MCF 10A (cell line): ENCODE measurements at regions not wholly inside any gene's neighbourhood (a gene's known extent, or its start where the extent isn't known, plus 50 kb on each side); places are given as distances from the start of the nearest gene placed in this dataset.

ENCODE experiments used
- BruUV-seq: library from RNA; stranded (reverse); fragments of 400-500 nt; replicated peaks from 2 replicates; lab custom pipeline; 2021; lab: Mats Ljungman, UMichigan
- CTCF ChIA-PET: fragments of 300-600 bp; sonication (Branson Sonifier 250); formaldehyde crosslinking; extraction: SDS; loops from one replicate; lab custom pipeline; 2021; ENCODE audit warnings: antibody characterized with exemption, inconsistent platforms; lab: Yijun Ruan, JAX
- POLR2A ChIA-PET: fragments of 300-600, 350-650 bp; sonication (Branson Sonifier 250); formaldehyde crosslinking; extraction: SDS; loops from one replicate; lab custom pipeline; 2020; ENCODE audit warnings: antibody characterized with exemption, inconsistent platforms; lab: Yijun Ruan, JAX
- DNase-seq: peaks from one replicate; pipeline ENCODE4 v3.0.0-alpha.2; 2018; ENCODE audit not compliant: unreplicated experiment
- H3K27ac Mint-ChIP-seq: one replicate; pipeline ENCODE4 v1.8.0; 2022; ENCODE audit warnings: mild to moderate bottlenecking, low read depth, mixed read lengths; ENCODE audit not compliant: unreplicated experiment
- H3K27me3 Mint-ChIP-seq: one replicate; pipeline ENCODE4 v1.8.0; 2022; ENCODE audit warnings: mixed read lengths; ENCODE audit not compliant: insufficient read depth, unreplicated experiment
- H3K36me3 Mint-ChIP-seq: one replicate; pipeline ENCODE4 v1.8.0; 2022; ENCODE audit warnings: mild to moderate bottlenecking, moderate library complexity, mixed read lengths; ENCODE audit not compliant: insufficient read depth, unreplicated experiment
- H3K4me1 Mint-ChIP-seq: one replicate; pipeline ENCODE4 v1.8.0; 2022; ENCODE audit warnings: mixed read lengths; ENCODE audit not compliant: insufficient read depth, unreplicated experiment
- H3K4me3 Mint-ChIP-seq: one replicate; pipeline ENCODE4 v1.8.0; 2022; ENCODE audit warnings: mild to moderate bottlenecking, moderate library complexity, mixed read lengths; ENCODE audit not compliant: unreplicated experiment
- H3K9me3 Mint-ChIP-seq: one replicate; pipeline ENCODE4 v1.8.0; 2022; ENCODE audit warnings: mixed read lengths; ENCODE audit not compliant: unreplicated experiment
- CTCF ChIP-seq: fragments of 200-600 bp; IDR thresholded peaks from one replicate; pipeline ENCODE4 v1.8.0; 2022; ENCODE audit warnings: antibody characterized with exemption, mild to moderate bottlenecking; ENCODE audit not compliant: unreplicated experiment
- intact Hi-C: fragments of 100-400 bp; cut with micrococcal nuclease; formaldehyde crosslinking; loops from 2 replicates; pipeline ENCODE4 v1.14.1; 2022

DNA sequence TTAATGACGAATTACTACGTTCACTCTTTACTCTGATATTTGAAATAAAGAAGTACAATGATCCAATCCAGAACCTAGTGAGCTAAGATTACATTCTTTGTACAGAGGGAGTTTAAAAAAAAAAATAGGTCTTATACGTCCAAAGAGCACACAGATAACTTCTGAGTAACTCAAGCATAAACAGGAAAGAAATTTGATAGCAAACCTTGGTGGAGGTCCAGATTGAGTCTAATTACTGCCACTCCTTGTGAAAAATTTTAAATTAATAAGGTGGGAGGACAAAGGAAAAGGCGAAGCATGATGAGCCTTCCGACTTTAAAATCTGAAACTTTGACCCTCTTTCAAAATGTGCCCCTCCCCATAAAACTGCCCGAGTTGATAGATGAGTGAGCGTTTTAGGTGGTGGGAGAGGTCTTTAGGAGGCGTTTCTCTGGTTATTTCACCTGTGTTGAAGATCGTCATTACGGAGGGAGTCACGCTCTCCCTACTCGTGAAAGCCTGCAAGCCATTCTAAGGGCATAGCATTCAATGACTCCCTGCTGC, 127.0 kb upstream of the ROBO2 start:
- no peak for DNase-seq
- Mint-ChIP-seq H3K27ac (no peak overlapping the region), H3K4me3 (no peak overlapping the region), H3K9me3 (no peaks in the 10 kb centered on the region), H3K27me3 (peaks cover 32% of the 10 kb centered on the region), H3K36me3 (no peaks in the 10 kb centered on the region), H3K4me1 (no peaks in the 10 kb centered on the region)
- TF ChIP-seq CTCF: no peak
- ChIA-PET CTCF (interaction anchor here (0.6 kb wide), 1 partner anchor 328 kb away, joined by 3 read pairs; no protein-coding TSS in a partner anchor), POLR2A (no interaction called here)
- intact Hi-C loops: no loop called here
- no TSS peak for BruUV-seq

DNA sequence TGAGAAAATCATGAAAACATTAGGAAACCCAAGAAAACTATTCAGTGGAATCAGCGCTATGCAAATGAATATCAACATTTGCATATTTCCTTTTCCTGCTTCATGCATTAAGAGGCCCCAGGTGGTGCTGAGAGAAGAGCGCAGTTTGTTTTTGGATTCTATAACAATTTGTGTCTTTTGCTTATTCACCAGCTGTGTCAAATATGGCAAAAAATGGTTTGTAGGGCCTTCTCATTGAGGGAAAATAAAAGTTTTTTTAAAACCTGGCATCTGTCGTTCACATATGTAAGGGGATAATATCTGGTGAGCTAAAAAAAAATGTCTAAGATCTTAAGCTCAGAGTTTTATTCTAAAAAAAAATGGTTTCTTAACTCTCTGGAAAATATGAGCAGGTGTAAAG, 122.5 kb upstream of the ROBO2 start:
- POLR2A ChIA-PET: no interaction called here
- Mint-ChIP-seq H3K27ac (no peak overlapping the region), H3K4me3 (no peak overlapping the region), H3K9me3 (no peaks in the 10 kb centered on the region), H3K4me1 (no peaks in the 10 kb centered on the region), H3K27me3 (peaks cover 9% of the 10 kb centered on the region), H3K36me3 (no peaks in the 10 kb centered on the region)
- no peak for TF ChIP-seq CTCF
- CTCF ChIA-PET: no interaction called here
- no peak for DNase-seq
- BruUV-seq: no TSS peak
- intact Hi-C loops: no loop called here

GRCh38 chr3:76920511-76920910, 119.4 kb upstream of the ROBO2 start:
- H3K27ac Mint-ChIP-seq: no peak overlapping the region
- no peaks in the 10 kb centered on the region for H3K4me1 Mint-ChIP-seq
- no peaks in the 10 kb centered on the region for H3K9me3 Mint-ChIP-seq
- POLR2A ChIA-PET: no interaction called here
- H3K4me3 Mint-ChIP-seq: no peak overlapping the region
- DNase-seq: no peak
- no peaks in the 10 kb centered on the region for H3K27me3 Mint-ChIP-seq
- BruUV-seq: no TSS peak
- intact Hi-C loops: no loop called here
- no peak for TF ChIP-seq CTCF
- H3K36me3 Mint-ChIP-seq: no peaks in the 10 kb centered on the region
- CTCF ChIA-PET: no interaction called here

GRCh38 chr3:76923485-76923884, 116.4 kb upstream of the ROBO2 start:
- TF ChIP-seq CTCF: no peak
- Mint-ChIP-seq H3K4me3 (no peak overlapping the region), H3K36me3 (no peaks in the 10 kb centered on the region), H3K27me3 (peaks cover 27% of the 10 kb centered on the region), H3K27ac (no peak overlapping the region), H3K9me3 (no peaks in the 10 kb centered on the region), H3K4me1 (no peaks in the 10 kb centered on the region)
- intact Hi-C loops: no loop called here
- BruUV-seq: no TSS peak
- ChIA-PET POLR2A (no interaction called here), CTCF (no interaction called here)
- DNase-seq: no peak
